DMS114 treated with DMSO at 0.1 percent for 48 hours (cell line): ENCODE measurements at regions not wholly inside any gene's neighbourhood (a gene's known extent, or its start where the extent isn't known, plus 50 kb on each side); places are given as distances from the start of the nearest gene placed in this dataset.

Source experiments
- DNase-seq: peaks from one replicate; lab custom pipeline; 2025; ENCODE audit not compliant: unreplicated experiment; lab: John Stamatoyannopoulos, UW

DNA sequence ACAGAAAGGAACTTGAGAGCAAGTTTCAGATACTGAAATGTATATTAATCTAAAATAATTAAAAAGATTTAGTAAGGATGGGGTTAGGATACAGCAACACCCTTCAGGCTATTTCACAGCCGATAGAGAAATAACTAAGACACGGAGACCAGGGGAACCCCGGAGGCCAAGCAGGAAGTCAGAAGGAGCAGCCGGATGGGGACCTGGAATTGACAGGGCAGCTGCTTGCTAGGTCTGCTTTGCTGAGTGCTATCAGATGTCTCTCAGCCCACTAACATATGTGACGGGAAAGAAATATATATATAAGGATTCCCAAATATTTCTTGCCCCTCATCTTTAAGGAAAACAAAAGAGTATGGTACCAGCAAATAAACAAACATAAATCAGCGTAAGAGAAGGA is 154.1 kb upstream of the CDH5 start:
- no peak for DNase-seq

GRCh38 chr16:66211651-66212050 is 154.8 kb upstream of the CDH5 start:
- DNase-seq, result no peak

DNA sequence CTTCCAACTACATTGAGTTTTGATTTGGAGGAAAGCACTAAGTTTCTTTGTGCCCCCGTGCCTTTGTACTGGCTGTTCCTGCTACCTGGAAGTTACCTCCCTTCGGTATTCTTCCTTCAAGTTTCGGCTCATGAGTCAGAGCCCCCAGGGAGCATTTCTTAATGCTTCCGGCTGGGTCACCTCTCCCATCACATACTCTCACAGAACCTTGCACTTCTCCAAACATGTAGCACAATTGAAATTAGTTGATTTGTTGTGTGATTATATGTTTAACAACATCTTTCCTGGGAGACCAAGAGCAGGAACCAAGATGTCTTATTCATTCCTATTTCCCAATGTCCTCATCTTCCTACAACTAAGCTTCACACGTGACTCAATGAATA is 158.6 kb upstream of the CDH5 start:
- DNase-seq, result no peak

- no peak for DNase-seq
These were observed 159.2 kb upstream of the CDH5 start for GRCh38 chr16:66207139-66207882.

DNA sequence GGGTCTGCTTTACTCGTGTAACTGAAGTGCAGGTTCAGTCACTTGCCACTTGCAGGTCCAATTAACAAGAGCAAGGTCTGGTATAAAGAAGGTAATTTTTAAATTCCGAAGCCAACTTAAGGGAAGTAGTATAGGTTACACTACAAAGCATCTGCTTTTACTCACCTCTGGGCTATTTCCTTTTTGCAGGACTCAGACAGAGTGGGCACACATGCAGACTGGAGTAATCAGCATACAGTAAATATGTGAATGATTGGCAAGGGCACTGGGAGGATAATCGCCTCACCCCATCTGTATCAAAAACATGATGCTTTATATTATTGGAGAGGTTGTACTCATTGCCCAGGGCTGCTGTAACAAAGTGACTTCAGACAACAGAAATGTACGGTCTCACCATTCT is 160.1 kb upstream of the CDH5 start:
- DNase-seq, result no peak

DNA sequence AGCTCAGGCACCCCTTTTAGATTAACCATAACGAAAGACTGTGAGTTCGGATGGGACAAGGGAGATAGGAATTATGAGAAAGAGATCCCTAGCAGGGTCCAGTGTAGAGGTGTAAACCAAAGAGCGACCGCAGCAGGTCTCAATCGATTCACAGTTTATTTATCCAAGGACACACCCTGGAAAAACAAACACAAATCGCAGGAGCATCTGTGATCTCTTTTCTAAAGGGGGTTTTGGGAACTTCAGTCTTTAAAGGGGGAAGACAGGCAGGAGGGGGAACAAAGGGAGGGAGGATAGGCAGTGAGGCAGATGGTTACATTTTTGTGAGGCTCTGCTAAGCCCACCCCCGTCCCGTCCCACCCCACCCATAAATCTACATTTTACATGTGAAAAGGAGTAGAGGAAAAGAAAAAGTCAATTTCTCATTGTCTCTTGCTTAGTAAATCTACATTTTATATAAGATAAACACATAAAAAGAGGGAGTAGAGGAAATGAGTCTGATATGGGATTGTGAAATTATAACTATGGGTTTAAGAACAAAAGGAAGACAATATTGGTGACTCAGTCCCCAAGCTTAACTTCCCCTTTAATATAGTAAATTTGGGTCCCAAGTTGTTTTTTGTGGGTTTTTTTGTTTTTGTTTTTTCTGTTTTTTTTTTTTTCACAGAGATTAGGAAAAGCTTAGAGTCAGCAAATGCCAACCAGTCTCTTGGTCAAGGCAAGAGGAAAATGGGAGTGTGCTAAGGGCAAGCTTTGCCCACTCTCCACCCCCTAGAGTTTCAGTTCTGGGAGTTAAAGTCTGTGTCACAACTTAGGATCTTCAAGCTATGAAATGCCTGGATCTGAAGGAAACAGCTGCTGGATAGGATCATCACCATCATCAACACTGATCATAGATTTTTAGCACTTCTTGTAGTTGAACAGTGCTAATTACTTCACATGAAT is 160.9 kb upstream of the CDH5 start:
- DNase-seq, result no peak

GRCh38 chr16:66204756-66205155 is 161.7 kb upstream of the CDH5 start:
- no peak for DNase-seq

DNA sequence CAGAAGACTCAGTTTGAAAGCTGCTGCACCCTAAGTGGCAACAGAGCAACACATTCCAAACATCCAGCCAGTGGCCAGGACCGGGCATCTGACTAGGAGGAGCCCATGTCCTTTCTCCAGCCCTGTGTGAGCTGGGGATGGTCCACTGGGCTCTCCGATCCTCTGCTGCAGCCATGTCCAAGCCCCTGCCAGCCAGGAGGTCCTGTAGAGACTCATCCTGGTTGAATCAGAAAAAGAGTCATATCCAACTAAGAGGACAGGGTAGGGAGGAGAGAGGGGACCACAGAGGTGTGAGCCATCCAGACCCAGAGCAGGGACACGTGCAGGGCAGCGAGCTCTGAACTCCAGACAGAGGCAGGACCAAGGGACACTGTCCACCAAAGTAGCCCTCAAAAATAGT is 163.0 kb upstream of the CDH5 start:
- no peak for DNase-seq

DNA sequence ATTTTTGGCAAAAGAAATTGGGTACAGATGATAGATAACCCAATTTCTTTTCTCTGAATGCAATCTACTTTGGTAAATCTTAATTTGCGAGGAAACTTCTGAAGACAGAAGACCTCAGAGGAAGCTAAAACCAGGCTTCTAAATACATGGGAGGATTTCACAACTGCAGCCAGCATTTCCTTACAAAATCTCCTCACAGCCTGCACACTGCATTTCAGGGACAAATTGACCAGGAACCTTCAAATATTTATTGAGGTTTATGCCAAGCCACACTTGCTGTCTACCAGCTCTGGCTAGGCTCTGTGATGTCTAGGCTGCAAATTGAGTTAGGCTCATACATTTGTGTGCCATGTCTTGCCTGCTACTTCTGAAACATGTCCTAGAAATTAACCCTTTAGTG is 167.3 kb upstream of the CDH5 start:
- no peak for DNase-seq

DNA sequence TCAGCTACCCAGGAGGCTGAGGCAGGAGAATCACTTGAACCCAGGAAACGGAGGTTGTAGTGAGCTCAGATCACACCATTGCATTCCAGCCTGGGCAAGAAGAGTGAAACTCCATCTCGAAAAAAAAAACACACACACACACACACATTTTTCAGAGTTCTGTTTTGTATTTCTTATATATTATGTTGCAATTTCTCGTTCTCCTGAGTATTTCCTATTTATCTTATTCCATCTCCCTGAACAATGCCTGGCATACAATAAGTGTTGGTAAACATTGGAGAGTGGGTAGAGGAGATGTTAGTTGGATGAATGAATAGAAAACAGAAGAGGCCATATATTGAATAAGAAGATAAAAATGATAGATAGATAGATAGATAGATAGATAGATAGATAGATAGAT is 167.8 kb upstream of the CDH5 start:
- DNase-seq, result no peak

DNA sequence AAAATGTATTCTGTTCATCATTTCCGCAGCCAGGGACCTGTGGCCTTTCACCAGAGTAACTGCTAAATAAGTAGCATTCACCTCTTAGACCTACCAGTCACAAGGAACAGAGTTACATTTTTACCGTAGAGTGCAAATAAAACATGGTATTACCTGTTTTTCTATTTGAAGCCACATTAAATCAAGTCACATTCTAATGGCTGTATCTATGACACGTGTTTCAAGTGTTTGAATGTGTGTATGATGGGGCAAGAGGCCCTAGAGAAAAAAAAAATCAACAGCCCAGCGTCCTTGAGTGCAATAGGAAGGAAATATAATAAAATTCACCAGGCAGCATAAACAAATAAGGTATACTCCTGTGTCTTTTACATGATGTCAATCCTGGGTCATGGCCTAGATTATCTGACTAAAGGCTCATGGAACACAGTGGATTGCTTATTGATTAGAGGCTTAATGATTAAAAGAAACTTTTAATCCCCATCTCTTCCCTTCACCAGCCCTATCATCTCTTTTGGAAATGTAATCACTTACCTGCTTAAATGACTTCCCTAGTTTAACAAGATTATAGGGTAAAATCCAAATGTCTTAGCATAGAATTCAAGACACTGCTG is 168.7 kb upstream of the CDH5 start:
- no peak for DNase-seq

GRCh38 chr16:66196770-66197169 is 169.7 kb upstream of the CDH5 start:
- no peak for DNase-seq

DNA sequence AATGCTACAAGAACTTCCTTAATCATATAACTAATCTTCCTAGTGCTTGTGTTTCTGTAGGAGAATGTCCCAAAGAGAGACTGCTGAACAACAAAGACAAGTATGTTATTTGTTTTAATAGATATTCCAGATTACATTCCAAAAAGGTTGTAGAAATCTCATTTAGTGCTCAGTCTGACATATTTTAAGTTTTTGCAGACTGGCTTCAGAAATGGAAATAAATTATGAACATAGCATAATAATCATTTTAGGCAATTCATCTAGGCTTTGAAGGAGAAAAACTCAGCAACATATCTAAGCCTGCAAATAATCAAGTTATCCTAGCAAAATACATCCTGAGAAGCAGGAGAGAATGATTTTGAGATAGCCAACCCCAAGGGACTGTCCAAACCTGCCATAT is 171.6 kb upstream of the CDH5 start:
- DNase-seq, result no peak

DNA sequence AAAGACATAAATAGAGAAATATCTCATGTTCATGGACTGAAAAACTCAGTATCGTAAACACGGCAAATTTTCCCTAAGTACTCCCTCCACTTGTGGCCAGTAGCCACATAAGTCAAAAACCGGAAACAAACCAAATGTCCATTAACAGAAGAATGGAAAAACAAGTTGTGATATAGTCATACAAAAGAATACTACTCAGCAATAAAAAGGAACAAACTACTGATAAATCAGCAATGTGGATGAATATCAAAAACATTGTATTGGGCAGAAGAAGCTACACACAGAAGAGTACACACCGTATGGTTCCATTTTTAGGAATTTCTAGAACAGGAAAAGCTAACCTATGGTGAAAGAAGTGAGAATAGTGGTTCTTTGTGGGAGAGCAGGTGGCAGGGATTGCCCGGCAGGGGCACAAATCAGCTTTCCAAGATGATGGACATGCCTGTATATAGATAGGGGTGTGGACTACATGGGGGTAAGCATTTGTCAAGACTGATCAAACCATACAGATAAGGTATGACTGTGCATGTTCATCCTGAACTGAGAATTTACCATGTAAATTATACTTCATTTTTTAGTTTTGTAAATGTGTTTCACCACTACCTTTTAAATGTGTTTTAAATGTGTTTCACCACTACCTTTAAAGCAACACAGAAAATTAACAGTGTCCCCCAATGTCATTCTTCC is 172.8 kb upstream of the CDH5 start:
- DNase-seq, result no peak

DNA sequence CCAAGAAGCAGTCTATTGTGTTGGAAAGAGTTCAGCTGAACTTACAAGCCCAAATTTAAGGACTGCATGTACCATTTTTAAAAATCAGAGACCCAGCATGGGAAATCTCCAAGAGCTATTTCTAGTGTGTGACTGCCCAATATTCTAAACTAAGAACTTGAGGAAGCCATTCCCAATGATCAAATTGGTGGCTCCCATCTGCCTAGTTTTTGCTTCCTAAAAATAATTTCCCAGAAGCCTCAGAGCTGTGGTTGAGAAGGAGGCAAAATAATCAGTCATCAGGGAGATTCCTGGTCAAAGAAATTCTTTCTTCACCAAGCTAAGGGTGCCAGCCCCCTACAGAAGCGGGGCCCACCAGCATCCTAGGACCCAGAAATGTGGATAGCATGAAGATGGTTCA is 176.1 kb upstream of the CDH5 start:
- DNase-seq, result no peak

DNA sequence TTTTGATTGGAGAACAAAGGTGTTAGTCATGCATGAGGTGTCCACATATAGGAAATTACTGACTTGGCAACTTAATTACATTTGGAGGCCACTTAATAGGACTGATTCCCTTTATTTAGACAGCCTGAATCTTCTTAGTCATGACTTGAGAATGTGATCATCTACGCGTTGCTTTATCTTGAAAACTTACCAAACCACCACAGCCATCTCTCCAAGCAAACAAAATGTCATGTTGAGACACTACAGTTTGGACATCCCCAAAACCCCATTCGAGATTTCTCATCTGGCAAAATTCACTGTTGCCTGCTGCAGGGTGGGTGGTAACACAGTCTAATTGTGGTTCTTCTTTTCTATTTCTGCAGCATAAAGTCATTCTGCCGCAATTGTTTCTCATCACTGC is 176.5 kb upstream of the CDH5 start:
- no peak for DNase-seq

- no peak for DNase-seq
These were observed 177.4 kb upstream of the CDH5 start for GRCh38 chr16:66188917-66189725.

DNA sequence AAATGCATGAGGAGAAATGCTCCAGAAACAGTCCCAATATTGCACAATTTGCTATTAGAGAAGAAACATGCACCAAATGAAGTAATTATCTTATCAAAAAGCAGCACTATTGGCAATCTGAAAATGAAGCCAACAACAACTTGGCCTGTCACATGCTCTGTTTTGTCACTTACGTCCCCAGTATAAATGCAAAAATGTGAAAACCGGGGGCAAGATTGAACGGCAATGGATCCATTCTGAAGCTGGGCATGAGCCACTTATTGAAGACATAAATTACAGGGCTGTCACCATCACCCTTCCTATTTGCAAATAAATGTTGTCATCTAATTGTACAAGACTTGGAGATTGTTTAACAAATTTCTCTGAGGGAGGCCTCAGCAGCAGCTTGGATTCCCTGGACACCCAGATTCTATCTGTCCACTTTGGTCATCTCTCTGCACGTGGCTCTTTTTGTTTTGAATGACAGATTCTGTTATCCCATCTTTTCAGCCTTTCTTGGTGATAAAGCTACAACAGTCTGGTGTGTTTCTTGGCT is 180.2 kb upstream of the CDH5 start:
- DNase-seq, result no peak

DNA sequence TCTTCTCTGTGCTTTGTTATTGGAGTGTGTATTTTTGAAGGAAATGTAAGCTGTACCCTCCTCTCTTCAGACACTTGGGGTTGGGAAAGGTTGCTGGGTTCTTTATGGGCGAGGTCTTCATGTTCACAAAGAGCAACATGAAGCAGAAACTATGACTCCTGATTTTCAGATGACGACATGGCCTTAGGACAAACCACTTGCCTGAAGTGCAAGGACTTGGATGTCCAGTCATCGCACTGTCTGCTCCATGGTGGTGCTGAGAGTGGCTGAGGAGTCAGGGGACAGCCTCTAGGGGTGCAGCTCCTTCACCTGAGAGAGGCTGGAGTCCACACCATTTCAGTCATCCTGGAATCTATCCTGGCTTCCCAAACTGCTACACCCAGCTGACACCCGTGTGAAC is 183.9 kb upstream of the CDH5 start:
- no peak for DNase-seq

GRCh38 chr16:66176731-66177130 is 189.8 kb upstream of the CDH5 start:
- DNase-seq, result no peak
